Gastroesophageal sphincter (tissue), 4 donors: ENCODE measurements at regions not wholly inside any gene's neighbourhood (a gene's known extent, or its start where the extent isn't known, plus 50 kb on each side); places are given as distances from the start of the nearest gene placed in this dataset.

Experiments
- ATAC-seq: fragments of 150-250 bp; one replicate; pipeline ENCODE4 v1.9.1; 2016; ENCODE audit warnings: mild to moderate bottlenecking, moderate library complexity
- H3K27ac ChIP-seq, 4 donors: fragments of 200-600 bp; sonication (generic) in 3 of 4; 1 replicate in 3 of 4; 2 replicates in 1 of 4; pipeline ENCODE4 v1.5.1; 2016 to 2019
- H3K27me3 ChIP-seq: fragments of 200-600 bp; sonication (generic); one replicate; pipeline ENCODE4 v1.5.1; 2019
- H3K36me3 ChIP-seq, 2 donors: fragments of 200-600 bp; sonication (generic); one replicate each; pipeline ENCODE4 v1.5.1; 2019; ENCODE audit warnings: control low read depth in 1 of 2
- H3K4me1 ChIP-seq, 3 donors: fragments of 200-600 bp; sonication (generic); 1 replicate in 2 of 3; 2 replicates in 1 of 3; pipeline ENCODE4 v1.5.1; 2016 to 2019; ENCODE audit warnings: control low read depth in 2 of 3
- H3K4me3 ChIP-seq, 2 donors: fragments of 200-600 bp; sonication (generic); one replicate each; pipeline ENCODE4 v1.5.1; 2019; ENCODE audit warnings: mild to moderate bottlenecking in 1 of 2, moderate library complexity in 1 of 2
- H3K9me3 ChIP-seq, 3 donors: fragments of 200-600 bp; sonication (generic); one replicate each; pipeline ENCODE4 v1.5.1; 2017 to 2019; ENCODE audit warnings: control low read depth in 2 of 3
- CTCF ChIP-seq, 4 experiments: fragments of 200-600 bp in 2 of 4; fragments of 450-650 bp in 2 of 4; sonication (generic) in 1 of 4; IDR thresholded peaks; one replicate each; pipeline ENCODE4 v1.5.1; 2017 to 2019; ENCODE audit warnings: antibody characterized with exemption in 4 of 4, mild to moderate bottlenecking in 2 of 4, moderate library complexity in 2 of 4
- EP300 ChIP-seq: sonication (generic); formaldehyde crosslinking; IDR thresholded peaks from one replicate; pipeline ENCODE4 v1.6.1; 2017; ENCODE audit warnings: antibody characterized with exemption, mild to moderate bottlenecking
- POLR2A ChIP-seq, 2 donors: fragments of 450-650 bp; IDR thresholded peaks; one replicate each; pipeline ENCODE4 v1.6.1; 2017; ENCODE audit warnings: antibody characterized with exemption in 2 of 2, mild to moderate bottlenecking in 2 of 2, moderate library complexity in 1 of 2
- POLR2AphosphoS5 ChIP-seq: sonication (generic); formaldehyde crosslinking; IDR thresholded peaks from one replicate; pipeline ENCODE4 v1.6.1; 2017; ENCODE audit warnings: antibody characterized with exemption
- WGBS, 2 donors: methylation state at CpG; one replicate each; pipeline ENCODE4 v1.1.5; 2018; ENCODE audit warnings: low coverage in 1 of 2; 5-methylcytosine and 5-hydroxymethylcytosine counted together

GRCh38 chr14:85824526-85824925, 294.6 kb downstream of the FLRT2 start:
- Histone ChIP-seq H3K27ac (no peak overlapping the region), H3K9me3 (no peaks in the 10 kb centered on the region), H3K27me3 (no peaks in the 10 kb centered on the region), H3K36me3 (no peaks in the 10 kb centered on the region), H3K4me1 (no peaks in the 10 kb centered on the region), H3K4me3 (no peak overlapping the region)
- WGBS, 2 donors = 93 to 100% methylated on average over 1 of the region's 1 CpG
- TF ChIP-seq POLR2AphosphoS5 = no peak
- no peak for TF ChIP-seq EP300
- no peak for TF ChIP-seq POLR2A (IDR thresholded peaks at IDR 0.05)
- no peak for TF ChIP-seq CTCF (IDR thresholded peaks at IDR 0.05)
- ATAC-seq = no peak

GRCh38 chr14:85822236-85822635, 292.3 kb downstream of the FLRT2 start:
- Histone ChIP-seq H3K9me3 (no peaks in the 10 kb centered on the region), H3K27ac (no peak overlapping the region), H3K4me3 (no peak overlapping the region), H3K36me3 (no peaks in the 10 kb centered on the region), H3K4me1 (no peaks in the 10 kb centered on the region), H3K27me3 (no peaks in the 10 kb centered on the region)
- TF ChIP-seq EP300 (no peak), CTCF (IDR thresholded peaks at IDR 0.05) (no peak), POLR2A (IDR thresholded peaks at IDR 0.05) (no peak), POLR2AphosphoS5 (no peak)
- ATAC-seq = no peak
- 74 to 90% methylated on average over 3 of the region's 3 CpGs for WGBS, 2 donors

GRCh38 chr14:85817430-85817829, 287.5 kb downstream of the FLRT2 start:
- Histone ChIP-seq H3K27ac (no peak overlapping the region), H3K4me1 (no peaks in the 10 kb centered on the region), H3K4me3 (no peak overlapping the region), H3K36me3 (no peaks in the 10 kb centered on the region), H3K27me3 (no peaks in the 10 kb centered on the region), H3K9me3 (no peaks in the 10 kb centered on the region)
- no peak for ATAC-seq
- TF ChIP-seq CTCF (IDR thresholded peaks at IDR 0.05) (no peak), POLR2AphosphoS5 (no peak), EP300 (no peak), POLR2A (IDR thresholded peaks at IDR 0.05) (no peak)
- WGBS, 2 donors = 50 to 67% methylated on average over 1 of the region's 1 CpG

GRCh38 chr14:85813040-85813439, 283.1 kb downstream of the FLRT2 start:
- Histone ChIP-seq H3K27ac (no peak overlapping the region), H3K36me3 (no peaks in the 10 kb centered on the region), H3K9me3 (no peaks in the 10 kb centered on the region), H3K4me1 (no peaks in the 10 kb centered on the region), H3K4me3 (no peak overlapping the region), H3K27me3 (no peaks in the 10 kb centered on the region)
- TF ChIP-seq POLR2A (IDR thresholded peaks at IDR 0.05) (no peak), EP300 (no peak), CTCF (IDR thresholded peaks at IDR 0.05) (no peak), POLR2AphosphoS5 (no peak)
- ATAC-seq = no peak
- 63 to 65% methylated on average over 2 of the region's 2 CpGs for WGBS, 2 donors

GRCh38 chr14:85811340-85811739, 281.4 kb downstream of the FLRT2 start:
- WGBS, 2 donors = 31 to 40% methylated on average over 1 of the region's 1 CpG
- no peak for ATAC-seq
- H3K27me3 ChIP-seq = no peaks in the 10 kb centered on the region
- no peaks in the 10 kb centered on the region for H3K36me3 ChIP-seq
- no peaks in the 10 kb centered on the region for H3K9me3 ChIP-seq
- no peaks in the 10 kb centered on the region for H3K4me1 ChIP-seq
- no peak overlapping the region for H3K4me3 ChIP-seq
- H3K27ac ChIP-seq = no peak overlapping the region
- no peak for TF ChIP-seq CTCF (IDR thresholded peaks at IDR 0.05)
- no peak for TF ChIP-seq POLR2AphosphoS5
- TF ChIP-seq POLR2A (IDR thresholded peaks at IDR 0.05) = no peak
- TF ChIP-seq EP300 = no peak
